GM21825 (cell line): ENCODE measurements at regions not wholly inside any gene's neighbourhood (a gene's known extent, or its start where the extent isn't known, plus 50 kb on each side); places are given as distances from the start of the nearest gene placed in this dataset.
"Not testable (repeated sequence)": the region's sequence is repeated elsewhere in the genome, so short reads cannot be mapped to it uniquely, and the experiment has no call there.

Source experiments
- ATAC-seq: cut with Tn5 transposase; IDR thresholded peaks from one replicate; pipeline ENCODE4 v1.9.1; 2021; ENCODE audit warnings: mild to moderate bottlenecking, moderate library complexity; ENCODE audit not compliant: unreplicated experiment

- ATAC-seq: no peak
Measured at GRCh38 chr6:4341078-4341797, 205.9 kb upstream of the ECI2 start.

- ATAC-seq: no peak
Measured at GRCh38 chr6:4340544-4340943, 205.2 kb upstream of the ECI2 start.

GRCh38 chr6:4338884-4339283 lies 203.5 kb upstream of the ECI2 start:
- ATAC-seq: no peak

GRCh38 chr6:4336778-4337442 lies 201.5 kb upstream of the ECI2 start:
- no peak for ATAC-seq

- ATAC-seq: no peak
Measured at GRCh38 chr6:4336084-4336483, 200.7 kb upstream of the ECI2 start.

GRCh38 chr6:4334158-4334740 lies 198.9 kb upstream of the ECI2 start:
- ATAC-seq: not testable (repeated sequence)

GRCh38 chr6:4327841-4328240 lies 192.5 kb upstream of the ECI2 start:
- ATAC-seq: no peak

GRCh38 chr6:4324746-4325145 lies 189.4 kb upstream of the ECI2 start:
- no peak for ATAC-seq

- no peak for ATAC-seq
Measured at GRCh38 chr6:4323322-4323721, 187.9 kb upstream of the ECI2 start.

GRCh38 chr6:4322846-4323309 lies 187.5 kb upstream of the ECI2 start:
- ATAC-seq: no peak

- no peak for ATAC-seq
Measured at GRCh38 chr6:4322134-4322845, 186.9 kb upstream of the ECI2 start.

GRCh38 chr6:4320860-4321259 lies 185.5 kb upstream of the ECI2 start:
- ATAC-seq: no peak

GRCh38 chr6:4319981-4320683 lies 184.8 kb upstream of the ECI2 start:
- no peak for ATAC-seq

GRCh38 chr6:4318321-4318720 lies 182.9 kb upstream of the ECI2 start:
- no peak for ATAC-seq

- no peak for ATAC-seq
Measured at GRCh38 chr6:4316867-4317400, 181.6 kb upstream of the ECI2 start.

- ATAC-seq: no peak
Measured at GRCh38 chr6:4314201-4314707, 178.9 kb upstream of the ECI2 start.

GRCh38 chr6:4313044-4313686 lies 177.8 kb upstream of the ECI2 start:
- no peak for ATAC-seq

- ATAC-seq: no peak
Measured at GRCh38 chr6:4311976-4312860, 176.8 kb upstream of the ECI2 start.

- ATAC-seq: no peak
Measured at GRCh38 chr6:4309540-4309939, 174.2 kb upstream of the ECI2 start.
